ENCODE measurements at regions not wholly inside any gene's neighbourhood (a gene's known extent, or its start where the extent isn't known, plus 50 kb on each side); places are given as distances from the start of the nearest gene placed in this dataset.

- DNase-seq (ENCODE audit: low read depth in 2 of 2), result no peak
Observed at GRCh38 chr18:77572537-77572936, 322.9 kb downstream of the GALR1 start.

- no peak for DNase-seq (ENCODE audit: low read depth in 2 of 2)
Observed at GRCh38 chr18:77573571-77573970, 323.9 kb downstream of the GALR1 start.

- no peak for DNase-seq (ENCODE audit: low read depth in 2 of 2)
Observed at GRCh38 chr18:77590943-77591515, 341.4 kb downstream of the GALR1 start.

- DNase-seq (ENCODE audit: low read depth in 2 of 2), result no peak
Observed at GRCh38 chr18:77597726-77598125, 348.1 kb downstream of the GALR1 start.

- no peak for DNase-seq (ENCODE audit: low read depth in 2 of 2)
Observed at GRCh38 chr18:77600674-77601073, 351.0 kb downstream of the GALR1 start.

- no peak for DNase-seq (ENCODE audit: low read depth in 2 of 2)
Observed at GRCh38 chr18:77601567-77601966, 351.9 kb downstream of the GALR1 start.

GRCh38 chr18:77607087-77607486 is 357.4 kb downstream of the GALR1 start:
- DNase-seq (ENCODE audit: low read depth in 2 of 2), result no peak

GRCh38 chr18:77608807-77609206 is 359.2 kb downstream of the GALR1 start:
- no peak for DNase-seq (ENCODE audit: low read depth in 2 of 2)

GRCh38 chr18:77617694-77618093 is 368.0 kb downstream of the GALR1 start:
- DNase-seq (ENCODE audit: low read depth in 2 of 2), result no peak

- no peak for DNase-seq (ENCODE audit: low read depth in 2 of 2)
Observed at GRCh38 chr18:77619525-77619924, 369.9 kb downstream of the GALR1 start.

GRCh38 chr18:77622009-77622692 is 372.5 kb downstream of the GALR1 start:
- DNase-seq (ENCODE audit: low read depth in 2 of 2), result no peak

GRCh38 chr18:77632758-77633157 is 383.1 kb downstream of the GALR1 start:
- DNase-seq (ENCODE audit: low read depth in 2 of 2), result no peak

GRCh38 chr18:77634494-77634893 is 384.8 kb downstream of the GALR1 start:
- no peak for DNase-seq (ENCODE audit: low read depth in 2 of 2)

GRCh38 chr18:77635451-77635850 is 385.8 kb downstream of the GALR1 start:
- no peak for DNase-seq (ENCODE audit: low read depth in 2 of 2)

- no peak for DNase-seq (ENCODE audit: low read depth in 2 of 2)
Observed at GRCh38 chr18:77635858-77636257, 386.2 kb downstream of the GALR1 start.

- DNase-seq (ENCODE audit: low read depth in 2 of 2), result no peak
Observed at GRCh38 chr18:77645170-77645872, 395.7 kb downstream of the GALR1 start.

GRCh38 chr18:77647472-77647871 is 397.8 kb downstream of the GALR1 start:
- DNase-seq (ENCODE audit: low read depth in 2 of 2), result no peak

- no peak for DNase-seq (ENCODE audit: low read depth in 2 of 2)
Observed at GRCh38 chr18:77648411-77648810, 398.8 kb downstream of the GALR1 start.

GRCh38 chr18:77650799-77651385 is 401.2 kb downstream of the GALR1 start:
- DNase-seq (ENCODE audit: low read depth in 2 of 2), result peak; percentile 55 to 58

- no peak for DNase-seq (ENCODE audit: low read depth in 2 of 2)
Observed at GRCh38 chr18:77651441-77651840, 401.8 kb downstream of the GALR1 start.

- DNase-seq (ENCODE audit: low read depth in 2 of 2), result no peak
Observed at GRCh38 chr18:77653792-77654191, 404.1 kb downstream of the GALR1 start.

- no peak for DNase-seq (ENCODE audit: low read depth in 2 of 2)
Observed at GRCh38 chr18:77654302-77654701, 404.7 kb downstream of the GALR1 start.

Measured in stimulated activated CD8-positive, alpha-beta memory T cell treated with anti-CD3 and anti-CD28 coated beads, Interleukin-2, amount 100 ng/mL, for 48 hours (primary cell).